Activated CD8-positive, alpha-beta T cell treated with anti-CD3 and anti-CD28 coated beads for 36 hours (primary cell): ENCODE measurements at regions not wholly inside any gene's neighbourhood (a gene's known extent, or its start where the extent isn't known, plus 50 kb on each side); places are given as distances from the start of the nearest gene placed in this dataset.
"Not testable (repeated sequence)": the region's sequence is repeated elsewhere in the genome, so short reads cannot be mapped to it uniquely, and the experiment has no call there.

Experiments
- ATAC-seq: fragments of 200-7000 bp; cut with Tn5 transposase; one replicate; pipeline ENCODE4 v1.10.0; 2021; ENCODE audit warnings: mild to moderate bottlenecking, moderate library complexity
- CTCF ChIA-PET: fragments of 350-600 bp; sonication (Branson Sonifier 250); formaldehyde crosslinking; loops from one replicate; lab custom pipeline; 2021; ENCODE audit warnings: antibody characterized with exemption; lab: Charles Lee
- POLR2A ChIA-PET: fragments of 350-600 bp; sonication (Branson Sonifier 250); formaldehyde crosslinking; loops from one replicate; lab custom pipeline; 2021; ENCODE audit warnings: antibody characterized with exemption; lab: Charles Lee
- DNase-seq: peaks from one replicate; pipeline ENCODE4 v3.0.0-alpha.2; 2020
- H3K27ac Mint-ChIP-seq: one replicate; pipeline ENCODE4 v1.8.0; 2021; ENCODE audit warnings: mild to moderate bottlenecking, mixed read lengths
- H3K27me3 Mint-ChIP-seq: one replicate; pipeline ENCODE4 v1.8.0; 2021; ENCODE audit warnings: mixed read lengths
- H3K36me3 Mint-ChIP-seq: one replicate; pipeline ENCODE4 v1.8.0; 2021; ENCODE audit warnings: low read depth, mixed read lengths
- H3K4me1 Mint-ChIP-seq: one replicate; pipeline ENCODE4 v1.8.0; 2021; ENCODE audit warnings: low read depth, mixed read lengths
- H3K4me3 Mint-ChIP-seq: one replicate; pipeline ENCODE4 v1.8.0; 2021; ENCODE audit warnings: mild to moderate bottlenecking, moderate library complexity, mixed read lengths
- H3K9me3 Mint-ChIP-seq: one replicate; pipeline ENCODE4 v1.8.0; 2021; ENCODE audit warnings: mixed read lengths
- intact Hi-C: fragments of 100-400 bp; cut with micrococcal nuclease; formaldehyde crosslinking; loops from one replicate; pipeline ENCODE4 v1.10.0; 2022
- TF ChIP-seq, protein P1 (sequence below): fragments of 200-600 bp; IDR thresholded peaks from one replicate; pipeline ENCODE4 v1.8.0; 2022; ENCODE audit warnings: antibody characterized with exemption, mild to moderate bottlenecking

DNA sequence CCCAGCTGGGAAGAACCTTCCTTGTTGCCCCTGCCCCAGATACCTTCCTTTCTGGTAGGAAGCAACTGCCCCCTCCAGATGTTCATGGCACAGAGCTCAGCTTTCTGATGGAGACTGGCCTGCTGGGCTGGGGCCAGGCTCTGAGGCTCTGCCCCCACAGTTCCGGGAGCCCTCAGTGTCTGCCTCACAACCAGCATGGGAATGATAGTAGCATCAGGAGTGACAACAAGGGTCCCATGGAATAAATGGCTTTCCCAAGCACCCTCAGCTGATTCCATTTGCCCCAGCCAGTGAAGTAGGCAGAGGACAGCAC, 65.6 kb upstream of the IQSEC1 start:
- Mint-ChIP-seq H3K36me3 (no peaks in the 10 kb centered on the region), H3K4me1 (peaks cover 2% of the 10 kb centered on the region), H3K4me3 (no peak overlapping the region), H3K9me3 (no peaks in the 10 kb centered on the region), H3K27me3 (peaks cover 2% of the 10 kb centered on the region), H3K27ac (no peak overlapping the region)
- intact Hi-C loops: no loop called here
- CTCF ChIA-PET: no interaction called here
- TF ChIP-seq, protein P1, sequence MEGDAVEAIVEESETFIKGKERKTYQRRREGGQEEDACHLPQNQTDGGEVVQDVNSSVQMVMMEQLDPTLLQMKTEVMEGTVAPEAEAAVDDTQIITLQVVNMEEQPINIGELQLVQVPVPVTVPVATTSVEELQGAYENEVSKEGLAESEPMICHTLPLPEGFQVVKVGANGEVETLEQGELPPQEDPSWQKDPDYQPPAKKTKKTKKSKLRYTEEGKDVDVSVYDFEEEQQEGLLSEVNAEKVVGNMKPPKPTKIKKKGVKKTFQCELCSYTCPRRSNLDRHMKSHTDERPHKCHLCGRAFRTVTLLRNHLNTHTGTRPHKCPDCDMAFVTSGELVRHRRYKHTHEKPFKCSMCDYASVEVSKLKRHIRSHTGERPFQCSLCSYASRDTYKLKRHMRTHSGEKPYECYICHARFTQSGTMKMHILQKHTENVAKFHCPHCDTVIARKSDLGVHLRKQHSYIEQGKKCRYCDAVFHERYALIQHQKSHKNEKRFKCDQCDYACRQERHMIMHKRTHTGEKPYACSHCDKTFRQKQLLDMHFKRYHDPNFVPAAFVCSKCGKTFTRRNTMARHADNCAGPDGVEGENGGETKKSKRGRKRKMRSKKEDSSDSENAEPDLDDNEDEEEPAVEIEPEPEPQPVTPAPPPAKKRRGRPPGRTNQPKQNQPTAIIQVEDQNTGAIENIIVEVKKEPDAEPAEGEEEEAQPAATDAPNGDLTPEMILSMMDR: no peak
- no peak for DNase-seq
- POLR2A ChIA-PET: no interaction called here
- ATAC-seq: no peak

DNA sequence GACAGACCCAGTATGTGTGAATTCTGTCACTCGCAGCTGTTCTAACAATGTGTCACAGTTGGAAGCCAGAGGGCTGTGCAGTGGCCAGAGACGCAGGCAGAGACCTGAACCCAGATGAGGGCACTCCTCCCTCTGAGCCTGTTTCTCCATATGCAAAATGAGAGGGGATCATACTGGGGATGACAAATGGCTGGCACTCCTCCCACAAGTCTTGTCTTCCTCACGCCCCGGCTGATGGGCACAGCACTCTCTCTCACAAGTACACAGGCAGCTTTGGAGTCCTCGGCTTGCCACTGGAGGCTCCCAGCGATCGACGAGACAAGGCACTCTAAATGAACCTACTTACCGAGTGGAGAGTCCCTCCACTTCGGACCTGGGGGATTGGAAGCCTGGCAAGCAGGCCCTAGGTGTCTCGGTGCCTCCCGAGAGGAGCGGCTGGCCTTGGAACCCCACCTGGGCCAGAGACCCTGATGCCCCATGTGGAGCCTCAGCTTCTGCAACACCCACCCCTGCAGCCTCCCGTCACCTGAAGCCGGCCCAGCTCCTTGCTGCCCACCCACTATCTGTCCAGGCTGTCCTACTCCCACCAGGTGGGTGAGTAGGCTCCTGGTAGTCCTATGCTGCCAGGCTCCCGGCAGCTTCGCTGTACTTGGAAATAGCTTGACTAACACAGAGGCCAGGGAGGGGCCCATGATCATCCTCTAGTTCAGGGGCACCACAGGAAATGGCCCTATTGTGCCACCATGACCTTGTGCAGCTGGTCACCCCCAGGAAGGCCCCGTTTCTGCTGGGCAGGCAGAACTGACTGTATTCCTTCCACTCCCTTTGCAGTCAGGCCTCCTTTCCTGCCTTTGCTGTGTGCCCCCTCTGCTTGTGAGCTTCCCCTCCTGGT, 65.0 kb upstream of the IQSEC1 start:
- no peak overlapping the region for H3K27ac Mint-ChIP-seq
- H3K4me3 Mint-ChIP-seq: no peak overlapping the region
- no peak for DNase-seq
- CTCF ChIA-PET: no interaction called here
- intact Hi-C loops: no loop called here
- POLR2A ChIA-PET: no interaction called here
- ATAC-seq: no peak
- H3K4me1 Mint-ChIP-seq: peaks cover 2% of the 10 kb centered on the region
- peaks cover 2% of the 10 kb centered on the region for H3K27me3 Mint-ChIP-seq
- H3K36me3 Mint-ChIP-seq: no peaks in the 10 kb centered on the region
- TF ChIP-seq, protein P1: no peak
- no peaks in the 10 kb centered on the region for H3K9me3 Mint-ChIP-seq

DNA sequence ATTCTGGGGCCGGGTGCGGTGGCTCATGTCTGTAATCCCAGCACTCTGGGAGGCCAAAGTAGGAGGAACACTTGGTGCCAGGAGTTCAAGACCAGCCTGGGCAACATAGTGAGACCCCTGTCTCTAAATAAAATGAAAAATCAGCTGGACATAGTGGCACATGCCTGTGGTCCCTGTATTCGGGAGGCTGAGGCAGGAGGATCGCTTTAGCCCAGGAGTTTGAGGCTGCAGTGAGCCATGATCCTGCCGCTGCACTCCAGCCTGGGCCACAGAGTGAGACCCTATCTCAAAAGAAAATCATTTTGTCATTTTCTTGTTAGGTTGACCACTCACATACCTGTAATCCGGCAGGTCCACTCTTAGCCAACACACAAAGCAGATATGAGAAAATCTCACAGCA, 63.6 kb upstream of the IQSEC1 start:
- H3K36me3 Mint-ChIP-seq, H3K4me3 Mint-ChIP-seq, H3K4me1 Mint-ChIP-seq, POLR2A ChIA-PET, H3K27ac Mint-ChIP-seq, DNase-seq, H3K27me3 Mint-ChIP-seq, intact Hi-C loops, H3K9me3 Mint-ChIP-seq, ATAC-seq: not testable (repeated sequence)
- CTCF ChIA-PET: interaction anchor here (0.9 kb wide), 1 partner anchor 45 kb away, joined by 3 read pairs; no protein-coding TSS in a partner anchor

DNA sequence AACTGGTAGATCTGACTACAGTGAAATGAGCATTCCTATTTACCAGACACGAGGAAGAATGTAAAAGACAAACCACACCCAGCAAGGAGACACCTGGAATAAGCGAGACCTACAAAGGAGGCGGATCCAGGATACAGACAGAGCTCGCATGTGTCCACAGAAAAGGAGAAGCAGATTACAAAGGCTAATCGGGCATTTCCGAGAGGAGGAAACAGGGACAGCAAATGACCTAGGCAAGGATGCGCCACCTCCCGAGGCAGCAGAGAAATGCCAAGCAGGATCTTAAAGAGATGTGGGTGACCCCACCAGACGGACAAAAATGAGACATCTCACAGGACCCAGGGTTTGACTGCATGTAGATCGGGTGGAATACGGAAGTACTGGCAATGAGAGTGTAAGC, 63.2 kb upstream of the IQSEC1 start:
- no peak for ATAC-seq
- Mint-ChIP-seq H3K27ac (no peak overlapping the region), H3K4me3 (no peak overlapping the region), H3K4me1 (peaks cover 6% of the 10 kb centered on the region), H3K27me3 (peaks cover 2% of the 10 kb centered on the region), H3K36me3 (no peaks in the 10 kb centered on the region), H3K9me3 (no peaks in the 10 kb centered on the region)
- CTCF ChIA-PET: interaction anchor here (0.9 kb wide), 1 partner anchor 44 kb away, joined by 3 read pairs; no protein-coding TSS in a partner anchor
- no peak for DNase-seq
- TF ChIP-seq, protein P1: no peak
- intact Hi-C loops: no loop called here
- POLR2A ChIA-PET: no interaction called here

DNA sequence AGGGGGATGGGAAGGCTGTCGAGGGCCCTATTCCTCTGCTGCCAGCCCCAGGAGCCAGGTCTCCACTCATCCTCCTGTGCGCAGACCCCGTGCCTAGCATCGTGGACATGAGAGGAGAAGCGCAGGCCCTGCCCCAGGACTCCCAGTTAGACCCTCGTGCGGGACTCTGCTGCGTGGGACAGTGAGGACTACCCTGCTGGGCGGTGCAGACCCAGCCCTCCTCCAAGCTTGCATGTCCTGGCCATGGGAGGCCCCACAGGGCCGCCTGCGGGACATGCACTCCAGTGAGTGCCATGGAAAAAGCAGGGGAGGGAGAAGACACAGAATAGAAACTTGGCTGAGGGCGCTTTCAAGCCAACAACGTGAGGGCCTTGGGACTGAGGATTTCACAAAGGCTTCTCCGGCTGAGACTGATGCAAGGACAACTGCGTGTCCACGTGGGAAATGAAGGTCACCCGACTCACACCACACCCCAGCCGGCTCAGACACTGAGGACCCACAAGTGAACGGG, 62.6 kb upstream of the IQSEC1 start:
- H3K27me3 Mint-ChIP-seq: no peaks in the 10 kb centered on the region
- H3K27ac Mint-ChIP-seq: no peak overlapping the region
- TF ChIP-seq, protein P1: no peak
- no peak for ATAC-seq
- H3K36me3 Mint-ChIP-seq: no peaks in the 10 kb centered on the region
- ChIA-PET CTCF (no interaction called here), POLR2A (no interaction called here)
- intact Hi-C loops: no loop called here
- peaks cover 6% of the 10 kb centered on the region for H3K4me1 Mint-ChIP-seq
- DNase-seq: no peak
- no peaks in the 10 kb centered on the region for H3K9me3 Mint-ChIP-seq
- no peak overlapping the region for H3K4me3 Mint-ChIP-seq
